ENCODE measurements at regions not wholly inside any gene's neighbourhood (a gene's known extent, or its start where the extent isn't known, plus 50 kb on each side); places are given as distances from the start of the nearest gene placed in this dataset.

DNA sequence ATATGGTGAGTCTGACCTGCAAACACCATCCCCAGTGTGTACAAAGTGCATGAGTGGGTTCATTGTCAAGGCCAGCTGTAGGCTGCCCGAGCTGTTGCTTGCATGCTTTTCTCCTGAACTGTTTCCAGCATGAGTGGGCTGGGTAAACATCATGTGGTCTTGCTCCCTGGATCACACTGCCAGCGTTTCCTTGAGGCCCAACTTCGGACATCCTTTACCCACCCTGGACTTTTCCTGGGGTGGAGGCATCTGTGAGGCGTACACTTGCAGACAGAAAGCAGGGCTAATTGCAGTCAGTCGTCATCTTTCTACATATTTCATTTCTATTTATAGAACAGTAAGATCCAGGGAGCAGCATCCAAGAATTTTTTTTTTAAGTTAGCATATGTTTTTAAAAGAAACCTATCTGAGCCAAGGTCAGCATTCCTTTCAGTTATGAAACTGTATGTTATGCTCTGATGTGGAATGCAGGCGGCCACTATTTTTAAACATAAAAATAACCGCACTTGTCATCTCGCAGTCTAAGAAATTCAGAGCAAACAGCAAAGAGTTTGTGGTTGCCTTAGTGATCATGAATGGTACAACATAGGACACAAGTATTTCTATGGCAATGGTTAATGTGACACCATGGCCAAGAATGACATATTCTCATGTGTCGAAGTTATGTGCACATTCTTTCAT is 106.5 kb upstream of the DMRT1 start:
- peak; percentile 28 for TF ChIP-seq POLR2AphosphoS5 (IDR thresholded peaks at IDR 0.05; ENCODE audit: insufficient read depth, low read depth, low read length)
- TF ChIP-seq, protein P1, sequence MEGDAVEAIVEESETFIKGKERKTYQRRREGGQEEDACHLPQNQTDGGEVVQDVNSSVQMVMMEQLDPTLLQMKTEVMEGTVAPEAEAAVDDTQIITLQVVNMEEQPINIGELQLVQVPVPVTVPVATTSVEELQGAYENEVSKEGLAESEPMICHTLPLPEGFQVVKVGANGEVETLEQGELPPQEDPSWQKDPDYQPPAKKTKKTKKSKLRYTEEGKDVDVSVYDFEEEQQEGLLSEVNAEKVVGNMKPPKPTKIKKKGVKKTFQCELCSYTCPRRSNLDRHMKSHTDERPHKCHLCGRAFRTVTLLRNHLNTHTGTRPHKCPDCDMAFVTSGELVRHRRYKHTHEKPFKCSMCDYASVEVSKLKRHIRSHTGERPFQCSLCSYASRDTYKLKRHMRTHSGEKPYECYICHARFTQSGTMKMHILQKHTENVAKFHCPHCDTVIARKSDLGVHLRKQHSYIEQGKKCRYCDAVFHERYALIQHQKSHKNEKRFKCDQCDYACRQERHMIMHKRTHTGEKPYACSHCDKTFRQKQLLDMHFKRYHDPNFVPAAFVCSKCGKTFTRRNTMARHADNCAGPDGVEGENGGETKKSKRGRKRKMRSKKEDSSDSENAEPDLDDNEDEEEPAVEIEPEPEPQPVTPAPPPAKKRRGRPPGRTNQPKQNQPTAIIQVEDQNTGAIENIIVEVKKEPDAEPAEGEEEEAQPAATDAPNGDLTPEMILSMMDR (IDR thresholded peaks at IDR 0.05; ENCODE audit: extremely low read depth in 1 of 2, insufficient read depth in 1 of 2, low read depth in 1 of 2, low read length in 2 of 2): no peak
- TF ChIP-seq POLR2A (IDR thresholded peaks at IDR 0.05; ENCODE audit: low read depth, low read length): no peak

Data from endothelial cell of umbilical vein (primary cell).